ENCODE measurements at regions not wholly inside any gene's neighbourhood (a gene's known extent, or its start where the extent isn't known, plus 50 kb on each side); places are given as distances from the start of the nearest gene placed in this dataset.

- H3K4me3 ChIP-seq = no peak overlapping the region
- no peaks in the 10 kb centered on the region for H3K4me1 ChIP-seq (ENCODE audit: low read depth)
- H3K9me3 ChIP-seq = no peaks in the 10 kb centered on the region
- ATAC-seq = no peak
- H3K36me3 ChIP-seq (ENCODE audit: low read depth) = no peaks in the 10 kb centered on the region
- no peak for TF ChIP-seq CTCF (IDR thresholded peaks at IDR 0.05)
- DNase-seq = no peak
- intact Hi-C loops (cut with DNase I, micrococcal nuclease) = no loop called here
Measured at GRCh38 chr22:19663821-19664355, 50.4 kb upstream of the SEPTIN5 start.

DNA sequence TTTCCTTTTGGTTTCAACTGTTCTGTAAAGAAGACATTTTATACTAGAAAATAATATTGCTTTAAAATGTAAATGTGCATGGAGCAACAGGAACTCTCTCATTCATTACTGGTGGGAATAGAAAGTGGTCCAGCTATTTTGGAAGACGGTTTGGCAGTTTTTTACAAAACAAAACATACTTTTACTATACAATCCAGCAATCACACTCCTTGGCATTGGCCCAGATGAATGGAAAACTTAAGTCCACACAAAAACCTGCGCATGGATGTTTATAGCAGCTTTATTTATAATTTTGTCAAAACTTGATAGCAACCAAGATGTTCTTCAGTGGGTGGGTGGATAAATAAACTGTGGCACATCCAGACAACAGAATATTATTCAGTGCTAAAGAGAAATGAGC is 49.9 kb upstream of the SEPTIN5 start:
- no peak for DNase-seq

More for the DNA sequence above, 49.9 kb upstream of the SEPTIN5 start:
- Histone ChIP-seq H3K4me1 (ENCODE audit: low read depth) (no peaks in the 10 kb centered on the region), H3K36me3 (ENCODE audit: low read depth) (no peaks in the 10 kb centered on the region), H3K4me3 (no peak overlapping the region), H3K9me3 (no peaks in the 10 kb centered on the region)
- no peak for TF ChIP-seq CTCF (IDR thresholded peaks at IDR 0.05)
- ATAC-seq = no peak
- intact Hi-C loops (cut with DNase I, micrococcal nuclease) = no loop called here
